ENCODE measurements at regions not wholly inside any gene's neighbourhood (a gene's known extent, or its start where the extent isn't known, plus 50 kb on each side); places are given as distances from the start of the nearest gene placed in this dataset.

GRCh38 chr12:125283521-125283920 lies 218.3 kb downstream of the AACS start:
- TF ChIP-seq POLR2A (IDR thresholded peaks at IDR 0.05) (no peak), POLR2AphosphoS5 (IDR thresholded peaks at IDR 0.05) (no peak), CTCF (IDR thresholded peaks at IDR 0.05 in 8 of 11, conservative IDR thresholded peaks at IDR 0.05 in 3 of 11) (no peak)
- Histone ChIP-seq H3K4me1 (no peaks in the 10 kb centered on the region), H3K36me3 (no peaks in the 10 kb centered on the region), H3K9me3 (no peaks in the 10 kb centered on the region), H3K4me3 (no peak overlapping the region), H3K27me3 (replicated peaks in 1 of 7) (peaks cover 0 to 55% (median 0%) of the 10 kb centered on the region in 7 donors), H3K27ac (no peak overlapping the region)
- DNase-seq: no peak
- WGBS, 5 donors: 73 to 84% (median 75%) methylated on average over 9 of the region's 9 CpGs
- intact Hi-C loops (cut with DNase I; ENCODE audit: low total_unique reads): no loop called here

DNA sequence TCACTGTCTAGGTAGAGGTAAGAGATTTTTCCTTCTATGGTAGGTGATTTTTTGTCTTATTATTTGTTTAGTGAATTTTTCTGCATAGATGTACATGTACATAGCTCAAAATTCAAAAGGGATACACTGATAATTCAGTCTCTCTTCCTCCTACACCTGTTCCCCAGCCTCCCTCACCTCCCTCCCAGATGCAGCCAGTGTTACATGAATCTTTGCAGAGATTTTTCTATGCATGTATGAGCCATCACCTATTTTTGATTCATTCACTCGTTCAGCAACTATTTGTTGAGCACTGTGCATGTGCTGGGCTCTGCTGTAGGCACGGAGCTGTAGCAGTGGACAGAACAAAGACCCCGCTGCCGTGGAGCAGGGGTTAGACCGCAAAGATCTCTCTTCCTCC lies 218.9 kb downstream of the AACS start:
- H3K27ac ChIP-seq: no peak overlapping the region
- no peak for TF ChIP-seq POLR2A (IDR thresholded peaks at IDR 0.05)
- TF ChIP-seq POLR2AphosphoS5 (IDR thresholded peaks at IDR 0.05): no peak
- no peak for TF ChIP-seq CTCF (IDR thresholded peaks at IDR 0.05 in 8 of 11, conservative IDR thresholded peaks at IDR 0.05 in 3 of 11)
- no peak overlapping the region for H3K4me3 ChIP-seq
- H3K4me1 ChIP-seq: no peaks in the 10 kb centered on the region
- H3K27me3 ChIP-seq (replicated peaks in 1 of 7): peaks cover 0 to 55% (median 0%) of the 10 kb centered on the region in 7 donors
- H3K36me3 ChIP-seq: no peaks in the 10 kb centered on the region
- WGBS, 5 donors: 82 to 89% (median 85%) methylated on average over 5 of the region's 5 CpGs
- H3K9me3 ChIP-seq: no peaks in the 10 kb centered on the region
- intact Hi-C loops (cut with DNase I; ENCODE audit: low total_unique reads): no loop called here
- no peak for DNase-seq

GRCh38 chr12:125284945-125285685 lies 219.9 kb downstream of the AACS start:
- H3K9me3 ChIP-seq: no peaks in the 10 kb centered on the region
- intact Hi-C loops (cut with DNase I; ENCODE audit: low total_unique reads): no loop called here
- no peaks in the 10 kb centered on the region for H3K4me1 ChIP-seq
- H3K27ac ChIP-seq: no peak overlapping the region
- no peak for TF ChIP-seq CTCF (IDR thresholded peaks at IDR 0.05 in 8 of 11, conservative IDR thresholded peaks at IDR 0.05 in 3 of 11)
- no peak for TF ChIP-seq POLR2AphosphoS5 (IDR thresholded peaks at IDR 0.05)
- no peak for TF ChIP-seq POLR2A (IDR thresholded peaks at IDR 0.05)
- no peak for DNase-seq
- 72 to 80% (median 74%) methylated on average over 7 of the region's 7 CpGs for WGBS, 5 donors
- no peaks in the 10 kb centered on the region for H3K36me3 ChIP-seq
- peaks cover 0 to 49% (median 0%) of the 10 kb centered on the region in 7 donors for H3K27me3 ChIP-seq (replicated peaks in 1 of 7)
- H3K4me3 ChIP-seq: no peak overlapping the region

- H3K27ac ChIP-seq: no peak overlapping the region
- no peaks in the 10 kb centered on the region for H3K4me1 ChIP-seq
- H3K9me3 ChIP-seq: no peaks in the 10 kb centered on the region
- no peaks in the 10 kb centered on the region for H3K36me3 ChIP-seq
- H3K27me3 ChIP-seq (replicated peaks in 1 of 7): peaks cover 0 to 38% (median 0%) of the 10 kb centered on the region in 7 donors
- DNase-seq: no peak
- TF ChIP-seq POLR2AphosphoS5 (IDR thresholded peaks at IDR 0.05): no peak
- no peak for TF ChIP-seq POLR2A (IDR thresholded peaks at IDR 0.05)
- no peak for TF ChIP-seq CTCF (IDR thresholded peaks at IDR 0.05 in 8 of 11, conservative IDR thresholded peaks at IDR 0.05 in 3 of 11)
- intact Hi-C loops (cut with DNase I; ENCODE audit: low total_unique reads): no loop called here
- 82 to 89% (median 86%) methylated on average over 7 of the region's 7 CpGs for WGBS, 5 donors
- no peak overlapping the region for H3K4me3 ChIP-seq
These were observed 220.9 kb downstream of the AACS start for GRCh38 chr12:125286005-125286727.
